Neural progenitor cell (in vitro differentiated cells): ENCODE measurements at regions not wholly inside any gene's neighbourhood (a gene's known extent, or its start where the extent isn't known, plus 50 kb on each side); places are given as distances from the start of the nearest gene placed in this dataset.

Experiments used
- EZH2 ChIP-seq: fragments of 200-600 bp; sonication (generic); IDR thresholded peaks from 2 replicates; pipeline ENCODE4 v1.6.1; 2017; ENCODE audit warnings: antibody characterized with exemption, mild to moderate bottlenecking, moderate library complexity
- TF ChIP-seq, protein P1 (sequence below): fragments of 200-600 bp; sonication (generic); IDR thresholded peaks from 2 replicates; pipeline ENCODE4 v1.5.1; 2017; ENCODE audit warnings: antibody characterized with exemption, mild to moderate bottlenecking

DNA sequence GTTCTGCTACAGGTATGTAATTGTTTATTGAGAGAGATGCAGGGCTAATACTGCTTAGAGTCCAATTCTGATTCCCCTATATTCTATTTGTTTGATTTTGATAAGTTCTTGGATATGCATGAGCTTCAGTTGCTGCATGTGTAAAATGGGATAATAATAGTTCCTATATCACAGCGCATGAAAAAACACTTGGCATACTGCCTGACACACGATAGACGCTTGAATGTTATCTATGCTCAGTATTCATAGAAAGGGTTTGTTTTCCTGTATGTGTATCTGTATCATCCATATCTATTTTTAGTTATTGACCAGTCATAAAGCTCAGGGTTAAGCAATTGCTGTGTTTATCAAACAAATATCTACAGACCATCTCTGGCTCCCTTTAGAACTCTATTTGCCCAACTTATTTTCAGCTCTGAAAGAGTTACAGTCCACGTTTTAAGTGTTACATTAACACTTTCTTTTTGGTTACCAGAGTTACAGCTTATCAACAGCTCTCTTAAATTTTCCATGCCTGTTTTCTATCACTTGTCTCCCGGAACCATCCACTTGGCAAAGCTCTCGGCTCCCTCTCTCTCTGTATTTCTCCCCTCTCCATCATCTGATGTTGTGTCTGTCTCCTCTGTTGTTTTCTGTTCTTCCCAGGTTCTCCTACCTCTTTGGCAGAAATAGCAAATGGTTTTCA, 334.8 kb downstream of the CBLN1 start:
- no peak for TF ChIP-seq EZH2
- TF ChIP-seq, protein P1, sequence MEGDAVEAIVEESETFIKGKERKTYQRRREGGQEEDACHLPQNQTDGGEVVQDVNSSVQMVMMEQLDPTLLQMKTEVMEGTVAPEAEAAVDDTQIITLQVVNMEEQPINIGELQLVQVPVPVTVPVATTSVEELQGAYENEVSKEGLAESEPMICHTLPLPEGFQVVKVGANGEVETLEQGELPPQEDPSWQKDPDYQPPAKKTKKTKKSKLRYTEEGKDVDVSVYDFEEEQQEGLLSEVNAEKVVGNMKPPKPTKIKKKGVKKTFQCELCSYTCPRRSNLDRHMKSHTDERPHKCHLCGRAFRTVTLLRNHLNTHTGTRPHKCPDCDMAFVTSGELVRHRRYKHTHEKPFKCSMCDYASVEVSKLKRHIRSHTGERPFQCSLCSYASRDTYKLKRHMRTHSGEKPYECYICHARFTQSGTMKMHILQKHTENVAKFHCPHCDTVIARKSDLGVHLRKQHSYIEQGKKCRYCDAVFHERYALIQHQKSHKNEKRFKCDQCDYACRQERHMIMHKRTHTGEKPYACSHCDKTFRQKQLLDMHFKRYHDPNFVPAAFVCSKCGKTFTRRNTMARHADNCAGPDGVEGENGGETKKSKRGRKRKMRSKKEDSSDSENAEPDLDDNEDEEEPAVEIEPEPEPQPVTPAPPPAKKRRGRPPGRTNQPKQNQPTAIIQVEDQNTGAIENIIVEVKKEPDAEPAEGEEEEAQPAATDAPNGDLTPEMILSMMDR, result no peak
